ENCODE measurements at regions not wholly inside any gene's neighbourhood (a gene's known extent, or its start where the extent isn't known, plus 50 kb on each side); places are given as distances from the start of the nearest gene placed in this dataset.

GRCh38 chr20:39248862-39249485 lies 286.8 kb downstream of the DHX35 start:
- Histone ChIP-seq H3K4me2 (ENCODE audit: low read length) (no peak overlapping the region), H3K9me3 (ENCODE audit: control insufficient read depth, insufficient read depth, low read length) (no peaks in the 10 kb centered on the region), H3K4me3 (ENCODE audit: low read length) (no peak overlapping the region), H3K27ac (ENCODE audit: low read depth, low read length) (no peak overlapping the region), H3K27me3 (ENCODE audit: control insufficient read depth, low read length) (peaks cover 5% of the 10 kb centered on the region; the same call in 1 of the 2 replicates), H3K36me3 (ENCODE audit: control insufficient read depth, low read length) (no peaks in the 10 kb centered on the region), H3K79me2 (ENCODE audit: control insufficient read depth, low read length) (no peaks in the 10 kb centered on the region), H3K9me2 (replicated peaks; ENCODE audit: control insufficient read depth, low read length) (no peaks in the 10 kb centered on the region), H3F3A (ENCODE audit: control insufficient read depth, insufficient read depth) (no peaks in the 10 kb centered on the region), H3K4me1 (ENCODE audit: control insufficient read depth, low read length) (no peaks in the 10 kb centered on the region), H4K20me1 (ENCODE audit: control insufficient read depth, insufficient read depth, low read depth, low read length) (no peaks in the 10 kb centered on the region)
- no peak for TF ChIP-seq CTCF (IDR thresholded peaks at IDR 0.05; ENCODE audit: low read depth, low read length, poor library complexity, severe bottlenecking)

- no peak for TF ChIP-seq EZH2phosphoT487 (IDR thresholded peaks at IDR 0.05; ENCODE audit: borderline replicate concordance, low read length)
- TF ChIP-seq CTCF (IDR thresholded peaks at IDR 0.05; ENCODE audit: low read depth, low read length, poor library complexity, severe bottlenecking), result no peak
- Histone ChIP-seq H3K9me3 (ENCODE audit: control insufficient read depth, insufficient read depth, low read length) (no peaks in the 10 kb centered on the region), H3K4me1 (ENCODE audit: control insufficient read depth, low read length) (no peaks in the 10 kb centered on the region), H3K79me2 (ENCODE audit: control insufficient read depth, low read length) (no peaks in the 10 kb centered on the region), H4K20me1 (ENCODE audit: control insufficient read depth, insufficient read depth, low read depth, low read length) (no peaks in the 10 kb centered on the region), H3F3A (ENCODE audit: control insufficient read depth, insufficient read depth) (no peaks in the 10 kb centered on the region), H3K27me3 (ENCODE audit: control insufficient read depth, low read length) (peaks cover 5% of the 10 kb centered on the region; the same call in 1 of the 2 replicates), H3K36me3 (ENCODE audit: control insufficient read depth, low read length) (no peaks in the 10 kb centered on the region), H3K4me2 (ENCODE audit: low read length) (no peak overlapping the region), H3K27ac (ENCODE audit: low read depth, low read length) (no peak overlapping the region), H3K9me2 (replicated peaks; ENCODE audit: control insufficient read depth, low read length) (no peaks in the 10 kb centered on the region), H3K4me3 (ENCODE audit: low read length) (no peak overlapping the region)
These were observed 286.2 kb downstream of the DHX35 start for GRCh38 chr20:39248171-39248861.

GRCh38 chr20:39246436-39246835 lies 284.3 kb downstream of the DHX35 start:
- peaks cover 5% of the 10 kb centered on the region; the same call in 1 of the 2 replicates for H3K27me3 ChIP-seq (ENCODE audit: control insufficient read depth, low read length)
- no peaks in the 10 kb centered on the region for H3K9me3 ChIP-seq (ENCODE audit: control insufficient read depth, insufficient read depth, low read length)
- no peak overlapping the region for H3K4me2 ChIP-seq (ENCODE audit: low read length)
- no peak overlapping the region for H3K4me3 ChIP-seq (ENCODE audit: low read length)
- no peaks in the 10 kb centered on the region for H3K9me2 ChIP-seq (replicated peaks; ENCODE audit: control insufficient read depth, low read length)
- no peaks in the 10 kb centered on the region for H3K36me3 ChIP-seq (ENCODE audit: control insufficient read depth, low read length)
- H3K27ac ChIP-seq (ENCODE audit: low read depth, low read length), result no peak overlapping the region
- H3F3A ChIP-seq (ENCODE audit: control insufficient read depth, insufficient read depth), result no peaks in the 10 kb centered on the region
- no peaks in the 10 kb centered on the region for H3K4me1 ChIP-seq (ENCODE audit: control insufficient read depth, low read length)
- H4K20me1 ChIP-seq (ENCODE audit: control insufficient read depth, insufficient read depth, low read depth, low read length), result no peaks in the 10 kb centered on the region
- TF ChIP-seq EZH2phosphoT487 (IDR thresholded peaks at IDR 0.05; ENCODE audit: borderline replicate concordance, low read length) (no peak), CTCF (IDR thresholded peaks at IDR 0.05; ENCODE audit: low read depth, low read length, poor library complexity, severe bottlenecking) (no peak)
- H3K79me2 ChIP-seq (ENCODE audit: control insufficient read depth, low read length), result no peaks in the 10 kb centered on the region

Data from DOHH2 (cell line).